GM23338 (cell line): ENCODE measurements at regions not wholly inside any gene's neighbourhood (a gene's known extent, or its start where the extent isn't known, plus 50 kb on each side); places are given as distances from the start of the nearest gene placed in this dataset.

Experiments
- CREB1 ChIP-seq: fragments of 250-450 bp; sonication (Bioruptor Pico); IDR thresholded peaks from 2 replicates; pipeline ENCODE4 v1.5.0; 2020; ENCODE audit warnings: low read depth, mild to moderate bottlenecking, moderate library complexity
- CTCF ChIP-seq, 2 experiments: fragments of 200-600 bp in 1 of 2; sonication (generic) in 1 of 2; conservative IDR thresholded peaks; 2 replicates each; pipeline versions ENCODE4 v1.5.1 to v1.6.1; 2016 to 2017; ENCODE audit warnings: antibody characterized with exemption in 2 of 2, low read depth in 2 of 2, mild to moderate bottlenecking in 2 of 2, moderate library complexity in 1 of 2
- REST ChIP-seq: IDR thresholded peaks from one replicate; pipeline ENCODE4 v1.6.1; 2018; ENCODE audit warnings: antibody characterized with exemption; ENCODE audit not compliant: unreplicated experiment
- STAT1 ChIP-seq: IDR thresholded peaks from one replicate; pipeline ENCODE4 v1.6.1; 2016; ENCODE audit warnings: antibody characterized with exemption; ENCODE audit not compliant: unreplicated experiment

DNA sequence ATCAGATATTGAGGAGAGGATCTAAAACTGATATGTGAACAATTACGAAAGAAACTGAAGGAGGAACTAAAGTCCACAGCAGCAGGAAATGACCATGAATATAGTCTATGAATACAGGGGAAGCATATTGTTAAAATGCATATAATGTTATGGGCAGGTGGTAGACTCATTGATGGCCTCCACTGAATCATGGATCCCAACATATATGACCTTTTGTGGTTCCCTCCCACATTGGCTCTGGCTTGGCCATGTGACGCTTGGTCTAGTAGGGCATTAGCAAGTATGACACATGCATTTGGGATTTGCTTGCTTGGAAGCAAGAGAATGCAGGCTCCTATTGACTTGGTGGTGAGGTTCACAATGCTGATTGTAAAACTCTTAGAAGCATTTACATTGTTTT lies 55.2 kb upstream of the RAB18 start:
- TF ChIP-seq STAT1 (no peak), CTCF (conservative IDR thresholded peaks at IDR 0.05; ENCODE audit: low read depth in 2 of 2) (no peak), REST (no peak), CREB1 (CRISPR knock-in tag) (no peak)
